ENCODE measurements at regions not wholly inside any gene's neighbourhood (a gene's known extent, or its start where the extent isn't known, plus 50 kb on each side); places are given as distances from the start of the nearest gene placed in this dataset.

GRCh38 chr16:54409982-54410381, 123.4 kb upstream of the IRX3 start:
- TF ChIP-seq, protein P1, sequence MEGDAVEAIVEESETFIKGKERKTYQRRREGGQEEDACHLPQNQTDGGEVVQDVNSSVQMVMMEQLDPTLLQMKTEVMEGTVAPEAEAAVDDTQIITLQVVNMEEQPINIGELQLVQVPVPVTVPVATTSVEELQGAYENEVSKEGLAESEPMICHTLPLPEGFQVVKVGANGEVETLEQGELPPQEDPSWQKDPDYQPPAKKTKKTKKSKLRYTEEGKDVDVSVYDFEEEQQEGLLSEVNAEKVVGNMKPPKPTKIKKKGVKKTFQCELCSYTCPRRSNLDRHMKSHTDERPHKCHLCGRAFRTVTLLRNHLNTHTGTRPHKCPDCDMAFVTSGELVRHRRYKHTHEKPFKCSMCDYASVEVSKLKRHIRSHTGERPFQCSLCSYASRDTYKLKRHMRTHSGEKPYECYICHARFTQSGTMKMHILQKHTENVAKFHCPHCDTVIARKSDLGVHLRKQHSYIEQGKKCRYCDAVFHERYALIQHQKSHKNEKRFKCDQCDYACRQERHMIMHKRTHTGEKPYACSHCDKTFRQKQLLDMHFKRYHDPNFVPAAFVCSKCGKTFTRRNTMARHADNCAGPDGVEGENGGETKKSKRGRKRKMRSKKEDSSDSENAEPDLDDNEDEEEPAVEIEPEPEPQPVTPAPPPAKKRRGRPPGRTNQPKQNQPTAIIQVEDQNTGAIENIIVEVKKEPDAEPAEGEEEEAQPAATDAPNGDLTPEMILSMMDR (tag by site-specific recombination; IDR thresholded peaks at IDR 0.05), result no peak
- TF ChIP-seq SP3 (tag by site-specific recombination; IDR thresholded peaks at IDR 0.05) (no peak), ZNF274 (IDR thresholded peaks at IDR 0.05; ENCODE audit: low read length) (no peak), ZNF274 (tag by site-specific recombination; IDR thresholded peaks at IDR 0.05; ENCODE audit: borderline replicate concordance) (no peak)
